ENCODE measurements at regions not wholly inside any gene's neighbourhood (a gene's known extent, or its start where the extent isn't known, plus 50 kb on each side); places are given as distances from the start of the nearest gene placed in this dataset.

DNA sequence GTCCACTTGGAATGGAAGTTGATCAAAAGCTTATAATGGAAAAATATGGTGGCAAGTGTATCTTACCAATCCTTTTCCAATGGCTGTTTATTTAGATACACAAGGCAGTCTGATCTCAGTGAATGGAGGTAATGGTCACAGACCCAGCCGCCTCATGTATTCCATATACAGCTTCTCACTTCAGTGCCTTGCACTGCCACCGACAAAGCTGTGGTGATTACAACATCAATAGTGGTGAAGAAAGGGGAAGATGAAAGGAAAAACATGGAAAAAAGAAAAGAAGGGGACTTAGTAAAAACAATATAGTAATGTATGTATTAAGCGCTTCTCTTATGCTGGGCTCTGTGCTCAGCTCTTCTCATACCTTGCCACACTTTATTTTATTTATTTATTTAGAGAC is 297.3 kb upstream of the RASA1 start:
- DNase-seq (ENCODE audit: low read depth in 2 of 3, low spot score in 2 of 3): no peak

DNA sequence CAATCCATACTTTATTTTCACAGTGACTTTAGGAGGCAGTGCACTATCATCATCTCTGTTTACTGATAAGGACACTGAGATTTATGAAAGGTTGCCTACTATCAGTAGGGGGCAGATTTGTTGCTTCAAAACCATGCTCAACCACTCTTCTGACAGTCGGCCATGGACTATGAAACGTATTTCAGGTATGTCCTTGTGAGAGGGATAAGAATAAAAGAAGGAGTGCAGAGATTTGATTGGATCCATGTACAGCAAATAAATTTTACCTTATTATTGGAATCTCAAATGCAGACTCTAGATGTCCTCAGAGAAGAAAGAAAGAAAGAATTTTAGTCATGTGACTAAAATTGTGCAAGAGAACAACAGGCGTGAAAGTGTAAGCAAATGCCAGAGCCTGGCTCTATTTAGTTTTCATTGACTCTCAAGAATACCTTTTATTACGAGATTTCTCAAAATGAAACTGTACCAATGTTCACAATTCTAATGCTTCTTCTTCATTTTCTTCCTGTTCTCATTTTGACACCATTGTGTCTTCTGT is 296.6 kb upstream of the RASA1 start:
- peak in 1 of 3 donors; percentile 3 for DNase-seq (ENCODE audit: low read depth in 2 of 3, low spot score in 2 of 3)

DNA sequence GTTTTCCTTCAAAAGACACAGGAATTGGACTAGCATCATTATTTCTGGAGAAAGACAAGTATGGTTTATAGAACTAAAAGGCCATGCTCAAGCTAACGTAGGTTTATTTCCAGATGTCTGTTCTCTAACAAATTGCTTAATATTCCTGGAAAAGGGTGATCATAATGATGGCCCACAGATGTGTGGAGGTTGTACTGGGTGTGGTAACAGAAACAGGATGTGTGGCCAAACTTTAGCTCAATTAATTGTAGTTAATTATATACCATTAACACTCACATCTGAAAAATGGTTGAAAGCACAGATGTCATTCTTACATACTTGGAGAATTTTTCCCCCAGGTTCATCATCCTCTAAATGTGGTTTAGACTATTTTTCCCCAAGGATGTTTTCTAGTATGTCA is 292.7 kb upstream of the RASA1 start:
- DNase-seq (ENCODE audit: low read depth in 2 of 3, low spot score in 2 of 3): no peak

DNA sequence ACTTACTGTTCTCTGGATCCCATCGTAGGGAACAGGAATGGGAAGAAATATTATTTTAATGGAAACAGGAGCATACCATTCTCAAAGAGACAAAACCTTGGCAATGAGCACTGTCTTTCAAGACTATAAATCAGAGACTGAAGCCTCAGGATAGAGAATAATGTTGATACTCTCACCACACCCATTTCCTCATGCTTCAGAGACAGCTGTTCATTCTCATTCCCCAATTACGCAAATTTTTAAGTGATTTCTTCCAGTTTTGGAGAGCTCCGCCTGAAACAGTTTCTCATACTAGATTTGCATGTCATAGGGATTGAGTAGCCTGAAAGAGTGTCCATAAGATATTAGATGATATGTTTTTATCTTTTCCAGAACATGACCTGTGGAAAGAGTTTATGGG is 290.5 kb upstream of the RASA1 start:
- DNase-seq (ENCODE audit: low read depth in 2 of 3, low spot score in 2 of 3): no peak

DNA sequence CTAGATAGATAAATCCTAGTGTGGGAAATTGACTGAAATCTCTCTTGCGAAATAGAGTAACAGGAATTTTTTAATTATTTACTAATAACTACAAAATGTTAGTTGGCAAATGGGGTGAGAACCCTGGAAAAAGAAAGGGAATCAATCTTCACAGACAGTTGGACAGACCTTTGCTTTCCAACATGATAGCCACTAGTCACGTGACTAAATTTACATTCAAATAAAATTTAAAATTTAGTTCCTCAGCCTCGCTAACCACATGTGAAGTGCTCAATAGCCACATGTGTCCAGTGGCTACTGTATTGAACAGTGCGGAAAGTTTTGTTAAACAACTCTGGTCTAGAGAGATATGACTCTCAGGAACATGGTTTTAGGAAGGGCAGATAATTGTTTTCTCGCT is 289.9 kb upstream of the RASA1 start:
- no peak for DNase-seq (ENCODE audit: low read depth in 2 of 3, low spot score in 2 of 3)

DNA sequence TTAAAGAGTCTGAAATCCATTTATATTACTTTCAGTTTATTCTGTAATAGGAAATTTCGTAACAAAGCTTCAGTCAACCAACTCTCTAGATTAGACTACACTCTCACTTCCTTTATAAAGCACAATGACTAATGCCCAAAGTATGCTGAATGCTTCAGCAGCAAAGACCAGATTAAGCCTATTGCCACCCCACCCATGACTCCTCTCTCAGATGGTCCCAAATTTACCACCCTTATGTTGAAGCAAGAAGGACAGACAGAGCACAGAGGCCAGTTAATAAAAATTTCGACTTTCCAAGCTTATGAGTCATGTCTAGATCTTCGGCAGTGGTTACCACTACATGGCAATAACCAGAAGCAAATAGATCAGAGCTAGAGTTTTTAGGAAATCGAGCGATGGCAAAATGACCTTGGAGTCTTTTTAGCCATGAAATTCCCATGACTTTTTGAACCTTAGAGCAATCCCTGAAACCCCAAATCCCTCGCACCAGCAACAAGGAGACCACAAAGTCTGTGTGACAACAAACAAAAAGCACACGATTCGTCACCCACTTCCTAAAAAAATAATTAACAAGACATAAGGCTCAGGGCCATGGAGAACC is 287.8 kb upstream of the RASA1 start:
- DNase-seq (ENCODE audit: low read depth in 2 of 3, low spot score in 2 of 3): no peak

DNA sequence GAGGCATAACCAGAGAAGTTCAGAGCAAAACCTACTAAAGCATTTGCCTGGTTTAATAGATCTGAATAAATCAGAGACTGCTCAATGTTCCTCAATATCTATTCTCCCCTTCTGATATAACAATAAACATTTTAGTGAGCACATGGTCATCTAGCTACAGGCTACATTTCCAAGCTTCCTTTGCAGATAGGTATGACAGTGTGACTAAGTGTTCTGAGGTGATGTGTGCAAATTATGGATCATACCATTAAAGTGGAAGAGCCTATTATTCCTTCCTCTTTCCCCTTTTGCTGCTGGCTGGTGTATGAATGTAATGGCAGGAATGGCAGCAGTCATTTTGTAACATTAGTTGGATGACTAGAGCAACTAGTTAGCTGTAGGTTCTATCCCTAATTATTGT is 285.8 kb upstream of the RASA1 start:
- DNase-seq (ENCODE audit: low read depth in 2 of 3, low spot score in 2 of 3): no peak

DNA sequence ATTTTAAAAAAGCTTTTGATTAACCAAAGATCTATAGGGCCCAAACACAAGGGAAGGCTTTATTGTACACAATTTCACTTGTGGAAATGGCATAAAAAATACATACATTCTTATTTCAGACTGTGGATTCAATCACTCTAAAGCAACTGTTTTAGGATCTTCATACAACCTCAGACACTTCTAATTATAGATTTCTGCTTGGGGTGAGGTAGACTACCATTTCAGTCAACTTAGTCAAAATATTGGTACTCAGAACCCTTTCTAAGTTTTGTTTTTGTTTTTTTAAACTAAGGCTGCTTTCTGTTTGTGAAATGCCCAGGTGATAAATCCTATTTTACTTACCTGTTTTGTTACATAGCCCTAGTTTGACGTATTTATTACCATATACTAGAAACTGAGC is 284.5 kb upstream of the RASA1 start:
- DNase-seq (ENCODE audit: low read depth in 2 of 3, low spot score in 2 of 3): no peak

DNA sequence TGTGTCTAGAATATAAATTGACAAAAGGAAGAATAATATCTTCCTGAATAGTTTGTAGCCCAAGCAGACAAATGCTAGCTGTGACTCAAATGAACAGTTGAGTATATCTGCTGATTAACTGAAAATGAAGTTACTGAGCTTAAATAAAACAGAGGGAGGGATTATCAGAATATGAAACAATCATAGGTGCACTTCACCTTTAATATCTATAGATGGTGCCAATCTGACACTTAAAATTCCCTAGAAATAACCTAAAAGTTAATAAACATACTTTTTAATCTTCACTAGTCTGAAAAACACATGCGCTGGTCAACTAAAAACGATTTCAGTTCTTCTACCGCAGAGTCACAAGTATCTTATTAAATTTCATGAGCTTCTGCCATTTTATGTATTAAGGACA is 280.8 kb upstream of the RASA1 start:
- DNase-seq (ENCODE audit: low read depth in 2 of 3, low spot score in 2 of 3): no peak

DNA sequence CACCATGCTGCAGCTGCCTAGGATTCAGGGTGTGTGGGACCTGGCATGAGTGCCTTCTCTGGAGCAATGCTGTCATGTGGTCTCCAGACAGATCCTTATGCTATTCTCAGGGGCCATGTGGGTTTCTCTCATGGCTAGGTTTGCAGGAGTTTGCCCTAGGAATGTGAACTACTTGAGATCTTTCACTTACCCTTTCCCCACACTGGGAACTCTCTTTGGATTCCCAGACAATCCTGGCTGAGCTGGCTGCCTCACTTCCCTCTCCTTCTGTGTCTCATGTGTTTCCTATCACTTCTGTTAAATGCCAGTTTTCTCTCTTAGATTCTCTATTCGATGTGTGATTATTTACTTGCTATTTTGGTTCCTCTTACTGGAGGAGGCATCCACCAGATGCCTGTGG is 270.2 kb upstream of the RASA1 start:
- DNase-seq (ENCODE audit: low read depth in 2 of 3, low spot score in 2 of 3): no peak

DNA sequence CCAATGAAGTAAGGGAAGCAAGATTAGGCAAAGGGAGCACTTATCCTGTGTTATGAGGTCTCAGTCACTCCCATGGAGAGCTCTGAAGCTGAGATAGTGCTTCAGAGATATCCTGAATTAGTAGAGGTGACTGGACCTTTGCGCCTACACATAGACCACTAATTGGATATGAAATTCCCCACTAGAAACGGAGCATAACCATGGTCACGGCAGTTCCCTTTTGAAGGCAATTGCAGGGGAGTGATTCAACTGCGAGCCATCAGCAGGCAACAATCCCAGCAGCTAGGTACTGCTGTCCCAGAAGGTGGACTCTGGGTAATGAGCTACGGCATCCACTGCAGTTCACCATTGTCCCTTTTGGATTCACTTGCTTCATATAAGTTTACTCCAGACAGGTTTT is 267.7 kb upstream of the RASA1 start:
- DNase-seq (ENCODE audit: low read depth in 2 of 3, low spot score in 2 of 3): no peak

DNA sequence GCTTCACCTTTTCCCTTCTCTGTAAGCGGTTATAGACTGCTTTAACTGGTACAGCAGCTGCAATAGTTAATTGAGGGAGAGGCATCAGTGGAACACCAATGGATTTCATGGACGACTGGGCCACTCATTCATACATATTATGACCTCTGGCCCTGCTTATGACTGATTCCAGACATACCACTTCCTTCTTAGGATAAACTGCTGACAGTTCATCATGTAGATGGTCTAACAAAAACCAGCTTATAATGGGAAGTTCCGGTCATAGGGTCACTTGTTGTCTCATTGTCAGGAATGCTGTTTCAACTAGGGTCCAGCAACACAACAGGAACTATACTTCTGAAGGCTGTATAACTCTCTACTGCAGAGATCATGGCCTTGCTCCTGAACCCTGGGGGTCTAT is 265.2 kb upstream of the RASA1 start:
- no peak for DNase-seq (ENCODE audit: low read depth in 2 of 3, low spot score in 2 of 3)

DNA sequence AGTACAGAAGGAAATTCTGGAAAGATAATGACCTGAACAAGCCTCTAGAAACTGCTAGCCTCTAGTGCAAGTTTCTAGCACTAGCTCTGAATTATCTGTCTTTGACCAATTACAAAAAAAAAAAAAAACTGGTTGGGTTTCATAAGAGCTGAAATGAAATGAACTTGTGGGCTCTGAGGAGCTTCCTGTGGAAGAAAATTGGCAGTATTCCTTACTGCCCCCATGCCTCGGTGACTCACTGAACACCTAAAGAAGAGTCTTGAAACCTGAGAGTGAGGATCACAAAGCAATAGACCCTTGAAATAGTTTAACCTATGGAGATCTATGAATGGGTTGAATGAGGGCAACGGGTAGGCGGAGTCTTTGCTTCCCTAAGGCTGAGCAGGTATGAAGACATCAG is 263.6 kb upstream of the RASA1 start:
- no peak for DNase-seq (ENCODE audit: low read depth in 2 of 3, low spot score in 2 of 3)

DNA sequence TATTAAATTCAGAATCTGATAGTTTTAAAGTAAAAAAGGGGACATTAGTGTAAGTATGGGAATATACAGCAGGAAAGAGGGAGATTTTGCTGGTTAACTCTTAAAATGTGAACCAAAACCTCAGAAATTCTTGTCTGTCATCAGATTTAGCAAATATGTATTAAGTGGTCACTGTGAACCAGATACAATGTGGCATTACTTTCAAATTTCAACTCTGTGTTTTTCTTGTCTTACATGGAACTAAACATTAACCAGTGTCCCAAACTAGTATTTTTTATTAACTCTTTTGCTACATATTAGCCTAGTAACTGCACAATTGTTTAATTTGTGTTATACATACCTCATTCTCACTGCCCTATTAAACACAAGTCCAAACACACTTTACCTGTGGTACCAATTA is 259.9 kb upstream of the RASA1 start:
- no peak for DNase-seq (ENCODE audit: low read depth in 2 of 3, low spot score in 2 of 3)

DNA sequence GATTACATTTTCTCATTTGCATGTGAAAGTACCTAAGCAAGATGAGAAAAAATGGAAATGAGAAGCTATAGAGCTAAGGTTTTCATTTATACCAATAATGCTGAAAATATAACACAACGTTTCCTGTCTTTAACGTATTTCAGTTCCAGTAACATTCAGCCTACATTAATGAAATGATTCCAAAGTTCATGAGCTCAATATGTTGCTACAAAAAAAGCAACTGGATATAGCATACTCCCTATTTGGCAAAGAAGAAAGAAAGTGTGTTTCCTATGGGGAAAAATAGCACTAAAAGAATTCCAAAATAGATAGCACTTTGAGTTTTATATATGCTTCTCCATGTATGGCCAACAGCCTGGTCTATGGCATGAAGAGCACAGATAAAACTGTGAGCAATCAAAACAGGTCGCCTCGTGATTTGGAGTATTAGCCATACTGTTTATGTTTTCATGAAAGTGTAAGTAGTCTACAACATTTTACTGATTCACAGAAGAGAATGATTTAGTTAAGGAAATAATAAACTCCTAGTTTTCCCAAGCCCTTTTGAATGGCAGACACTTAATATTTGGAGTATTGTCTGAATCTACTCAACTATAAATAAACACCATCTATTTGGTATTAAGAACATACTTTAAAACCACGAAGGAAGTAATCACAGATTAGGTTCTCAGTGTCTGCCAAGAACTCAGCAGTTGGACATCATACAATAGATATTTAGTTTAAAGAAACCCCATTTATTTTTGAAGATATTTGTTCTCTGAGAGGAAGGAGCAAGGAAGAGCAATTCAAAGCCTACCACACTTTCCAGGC is 258.7 kb upstream of the RASA1 start:
- no peak for DNase-seq (ENCODE audit: low read depth in 2 of 3, low spot score in 2 of 3)

DNA sequence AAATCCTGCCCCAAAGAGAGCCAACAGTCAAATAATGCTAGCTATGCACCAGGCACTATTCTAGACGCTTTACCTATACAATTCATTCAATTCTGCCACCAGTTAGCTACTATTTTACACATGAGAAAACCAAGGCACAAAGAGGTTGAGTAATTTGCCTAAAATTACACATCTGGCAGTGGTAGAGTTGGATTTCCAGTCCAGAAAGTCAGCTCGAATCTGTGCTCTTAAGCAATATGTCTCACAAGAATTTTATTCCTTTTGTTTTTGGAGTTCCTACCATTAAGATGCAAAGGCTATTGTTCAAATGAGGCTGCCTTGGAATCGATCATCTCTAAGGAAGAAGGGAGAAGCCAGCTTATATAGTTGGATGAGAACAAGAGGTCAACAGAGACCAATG is 256.9 kb upstream of the RASA1 start:
- DNase-seq (ENCODE audit: low read depth in 2 of 3, low spot score in 2 of 3): no peak

DNA sequence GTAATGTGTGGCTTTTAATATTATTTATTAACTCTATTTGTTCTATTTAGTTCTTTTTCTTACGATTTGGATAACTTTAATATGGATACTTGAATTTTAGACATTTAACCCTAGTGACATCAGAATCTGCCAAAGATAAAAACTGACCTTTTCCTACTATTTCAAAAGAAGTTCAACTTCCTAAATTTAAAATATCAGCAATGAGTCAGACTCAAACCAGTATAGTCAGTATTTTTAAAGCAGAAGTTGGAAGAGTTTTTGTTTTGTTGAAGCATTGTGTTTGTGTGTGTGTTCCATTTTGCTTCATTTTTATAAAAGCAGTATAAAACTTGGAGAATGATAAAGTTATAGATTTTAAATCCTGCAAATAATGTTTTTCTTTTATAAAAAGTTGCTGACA is 251.8 kb upstream of the RASA1 start:
- peak in 1 of 3 donors; percentile 43 for DNase-seq (ENCODE audit: low read depth in 2 of 3, low spot score in 2 of 3)

DNA sequence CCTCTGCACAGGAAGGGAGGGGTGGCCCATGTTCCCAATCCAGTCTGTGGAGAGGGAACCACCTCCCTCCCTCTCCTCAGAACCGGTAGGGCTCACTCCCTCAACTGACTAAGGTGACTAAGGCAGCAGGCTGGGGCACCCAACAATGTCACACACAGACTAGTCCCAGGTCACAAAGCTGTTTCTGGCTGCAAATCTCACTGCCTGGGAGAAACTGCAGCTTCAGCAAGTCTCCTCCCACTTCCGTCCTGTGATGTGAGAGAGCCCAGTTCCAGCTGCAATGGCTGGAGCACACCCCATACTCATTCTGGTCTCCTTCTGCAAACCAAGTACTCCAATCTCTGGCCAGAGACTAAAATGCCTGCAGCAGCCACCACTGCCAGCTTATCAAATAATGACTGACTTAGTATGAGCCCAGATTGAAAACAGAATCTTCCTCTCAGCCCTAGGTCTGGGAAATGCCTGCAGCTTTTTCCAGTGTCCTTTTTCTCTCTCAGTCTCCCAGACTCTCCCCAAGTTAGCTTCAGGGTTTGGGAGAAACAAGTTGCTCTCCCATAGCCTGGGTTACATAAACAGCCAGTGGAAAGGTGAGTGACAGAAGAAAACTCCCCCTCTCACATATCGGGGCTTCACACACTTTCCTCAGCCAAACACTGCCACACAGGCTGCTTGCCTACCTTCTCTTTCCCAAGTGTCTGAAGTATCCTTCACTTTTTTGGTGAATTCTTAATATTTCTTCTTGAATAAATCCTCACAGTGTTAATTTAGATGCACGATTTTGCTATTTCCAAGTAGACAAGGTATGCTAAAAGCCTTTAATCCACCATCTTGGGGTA is 247.4 kb upstream of the RASA1 start:
- peak in 1 of 3 donors; percentile 33 for DNase-seq (ENCODE audit: low read depth in 2 of 3, low spot score in 2 of 3)

DNA sequence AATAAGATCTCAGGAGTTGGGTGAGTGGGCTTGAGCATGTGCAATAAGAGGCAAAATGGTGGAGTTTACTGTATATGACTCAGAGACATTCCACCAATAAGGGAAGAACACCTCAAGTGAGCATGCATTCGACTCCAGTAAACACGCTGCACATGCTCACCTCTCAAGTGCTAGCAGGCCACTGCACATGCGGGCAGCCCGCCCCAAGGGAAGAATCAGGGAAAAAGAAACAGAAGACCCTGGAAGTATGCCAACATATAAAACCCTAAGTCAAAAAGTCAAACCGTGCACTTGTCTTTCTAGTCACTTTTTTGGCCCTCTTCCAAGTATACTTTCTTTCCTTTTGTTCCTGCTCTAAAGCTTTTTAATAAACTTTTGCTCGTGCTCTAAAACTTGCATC is 245.3 kb upstream of the RASA1 start:
- peak in 1 of 3 donors; percentile 10 for DNase-seq (ENCODE audit: low read depth in 2 of 3, low spot score in 2 of 3)

DNA sequence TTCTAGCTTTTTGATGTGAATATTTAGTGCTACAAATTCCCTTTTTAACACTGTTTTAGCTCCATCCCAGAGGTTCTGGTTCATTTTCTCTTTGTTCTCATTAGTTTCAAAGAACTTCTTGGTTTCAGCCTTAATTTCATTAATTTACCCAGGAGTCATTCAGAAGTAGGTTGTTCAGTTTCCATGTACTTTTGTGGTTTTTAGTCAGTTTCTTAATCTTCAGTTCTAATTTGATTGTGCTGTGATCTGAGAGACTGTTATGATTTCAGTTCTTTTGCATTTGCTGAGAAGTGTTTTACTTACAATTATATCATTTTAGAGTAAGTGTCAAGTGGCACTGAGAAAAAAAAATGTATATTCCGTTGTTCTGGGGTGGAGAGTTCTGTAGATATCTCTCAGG is 240.1 kb upstream of the RASA1 start:
- DNase-seq (ENCODE audit: low read depth in 2 of 3, low spot score in 2 of 3): no peak

DNA sequence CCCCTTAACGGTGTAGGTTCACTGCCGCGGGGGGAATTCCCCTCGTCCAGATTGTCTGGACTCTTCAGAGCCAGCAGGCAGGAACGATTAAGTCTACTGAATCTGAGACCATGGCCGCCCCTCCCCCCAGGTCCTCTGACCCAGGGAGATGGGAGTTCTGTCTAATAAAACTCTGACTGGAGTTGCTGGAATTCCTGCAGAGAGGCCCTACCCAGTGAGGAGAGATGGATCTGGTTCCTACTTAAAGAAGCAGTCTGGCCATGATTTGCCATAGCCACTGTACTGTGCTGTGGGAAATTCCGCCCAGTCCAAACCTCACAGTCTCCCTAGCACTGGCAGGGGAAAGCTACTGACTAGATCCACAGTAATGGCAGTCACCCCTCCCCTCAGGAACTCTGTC is 237.7 kb upstream of the RASA1 start:
- no peak for DNase-seq (ENCODE audit: low read depth in 2 of 3, low spot score in 2 of 3)

DNA sequence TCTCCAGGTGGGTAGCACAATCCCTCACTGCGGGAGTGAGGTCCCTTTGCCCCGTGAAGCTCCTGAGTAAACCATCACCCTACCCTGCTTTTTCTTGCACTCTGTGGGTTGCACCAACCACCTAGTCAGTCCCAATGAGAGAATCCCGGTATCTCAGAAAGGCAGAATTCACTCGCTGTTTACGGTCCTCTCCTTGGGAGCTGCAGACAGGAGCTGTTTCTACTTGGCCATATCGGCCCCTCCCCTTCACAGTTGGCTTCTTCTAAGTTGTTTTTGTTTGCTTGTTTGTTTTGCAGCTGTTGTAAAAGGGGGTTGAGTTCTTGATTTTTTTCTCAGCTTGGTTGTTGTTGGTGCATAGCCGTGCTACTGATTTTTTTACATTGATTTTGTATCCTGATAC is 237.0 kb upstream of the RASA1 start:
- no peak for DNase-seq (ENCODE audit: low read depth in 2 of 3, low spot score in 2 of 3)

Measured in hematopoietic multipotent progenitor cell (in vitro differentiated cells).